Natural killer cell treated with Interleukin-12 subunit alpha and Interleukin-12 subunit beta and Interleukin-15 and Interleukin-18, amount 100 ng/mL, for 72 hours (primary cell): ENCODE measurements at regions not wholly inside any gene's neighbourhood (a gene's known extent, or its start where the extent isn't known, plus 50 kb on each side); places are given as distances from the start of the nearest gene placed in this dataset.

ENCODE experiments used
- ATAC-seq, 2 donors: fragments of 150-1000 bp; cut with Tn5 transposase in 1 of 2; sonication (Bioruptor Pico), chemical (Tn5 transposase) in 1 of 2; 2 replicates each; pipeline ENCODE4 v1.10.0; 2021
- DNase-seq: peaks from one replicate; pipeline ENCODE4 v3.0.0; 2022; ENCODE audit warnings: low spot score
- H3K27ac Mint-ChIP-seq, 2 donors: 1 replicate in 1 of 2; 2 replicates in 1 of 2; pipeline ENCODE4 v1.8.0; 2022; ENCODE audit warnings: mixed read lengths in 2 of 2, mild to moderate bottlenecking in 1 of 2, moderate library complexity in 1 of 2
- H3K27me3 Mint-ChIP-seq, 2 donors: 1 replicate in 1 of 2; 2 replicates in 1 of 2; pipeline ENCODE4 v1.8.0; 2022; ENCODE audit warnings: mixed read lengths in 2 of 2
- H3K36me3 Mint-ChIP-seq: one replicate; pipeline ENCODE4 v1.8.0; 2022; ENCODE audit warnings: mixed read lengths
- H3K4me1 Mint-ChIP-seq, 2 donors: 1 replicate in 1 of 2; 2 replicates in 1 of 2; pipeline ENCODE4 v1.8.0; 2022; ENCODE audit warnings: low read depth in 2 of 2, mixed read lengths in 2 of 2, mild to moderate bottlenecking in 1 of 2
- H3K4me3 Mint-ChIP-seq: one replicate; pipeline ENCODE4 v1.8.0; 2022; ENCODE audit warnings: mixed read lengths
- H3K9me3 Mint-ChIP-seq: 2 replicates; pipeline ENCODE4 v1.8.0; 2022; ENCODE audit warnings: mixed read lengths

GRCh38 chr9:108087781-108088180, 598.2 kb upstream of the KLF4 start:
- H3K9me3 Mint-ChIP-seq: peaks cover 22% of the 10 kb centered on the region
- H3K27ac Mint-ChIP-seq: no peak overlapping the region
- no peaks in the 10 kb centered on the region for H3K27me3 Mint-ChIP-seq
- no peak for ATAC-seq
- no peaks in the 10 kb centered on the region for H3K36me3 Mint-ChIP-seq
- no peak for DNase-seq
- H3K4me1 Mint-ChIP-seq: no peaks in the 10 kb centered on the region
- H3K4me3 Mint-ChIP-seq: no peak overlapping the region

GRCh38 chr9:108086624-108087023, 597.1 kb upstream of the KLF4 start:
- Mint-ChIP-seq H3K4me3 (no peak overlapping the region), H3K27ac (no peak overlapping the region), H3K4me1 (no peaks in the 10 kb centered on the region), H3K9me3 (peaks cover 23% of the 10 kb centered on the region), H3K36me3 (no peaks in the 10 kb centered on the region), H3K27me3 (no peaks in the 10 kb centered on the region)
- no peak for ATAC-seq
- DNase-seq: no peak

- Mint-ChIP-seq H3K36me3 (no peaks in the 10 kb centered on the region), H3K27ac (no peak overlapping the region), H3K9me3 (peaks cover 22% of the 10 kb centered on the region), H3K4me1 (no peaks in the 10 kb centered on the region), H3K27me3 (no peaks in the 10 kb centered on the region), H3K4me3 (no peak overlapping the region)
- ATAC-seq: no peak
- DNase-seq: no peak
Measured at GRCh38 chr9:108085294-108085693, 595.7 kb upstream of the KLF4 start.

- Mint-ChIP-seq H3K9me3 (peaks cover 13% of the 10 kb centered on the region), H3K36me3 (no peaks in the 10 kb centered on the region), H3K4me1 (no peaks in the 10 kb centered on the region), H3K27ac (no peak overlapping the region), H3K4me3 (no peak overlapping the region), H3K27me3 (no peaks in the 10 kb centered on the region)
- DNase-seq: no peak
- no peak for ATAC-seq
Measured at GRCh38 chr9:108083796-108084352, 594.3 kb upstream of the KLF4 start.

GRCh38 chr9:108083160-108083750, 593.7 kb upstream of the KLF4 start:
- no peaks in the 10 kb centered on the region for H3K36me3 Mint-ChIP-seq
- H3K27me3 Mint-ChIP-seq: no peaks in the 10 kb centered on the region
- peaks cover 11% of the 10 kb centered on the region for H3K9me3 Mint-ChIP-seq
- no peaks in the 10 kb centered on the region for H3K4me1 Mint-ChIP-seq
- no peak overlapping the region for H3K27ac Mint-ChIP-seq
- H3K4me3 Mint-ChIP-seq: no peak overlapping the region
- no peak for ATAC-seq
- DNase-seq: no peak

- no peaks in the 10 kb centered on the region for H3K4me1 Mint-ChIP-seq
- H3K27me3 Mint-ChIP-seq: no peaks in the 10 kb centered on the region
- no peak overlapping the region for H3K27ac Mint-ChIP-seq
- H3K36me3 Mint-ChIP-seq: no peaks in the 10 kb centered on the region
- DNase-seq: no peak
- H3K4me3 Mint-ChIP-seq: no peak overlapping the region
- no peak for ATAC-seq
- H3K9me3 Mint-ChIP-seq: peaks cover 17% of the 10 kb centered on the region
Measured at GRCh38 chr9:108081112-108081511, 591.5 kb upstream of the KLF4 start.

GRCh38 chr9:108080285-108080684, 590.7 kb upstream of the KLF4 start:
- Mint-ChIP-seq H3K27me3 (no peaks in the 10 kb centered on the region), H3K4me3 (no peak overlapping the region), H3K36me3 (no peaks in the 10 kb centered on the region), H3K9me3 (peaks cover 17% of the 10 kb centered on the region), H3K4me1 (no peaks in the 10 kb centered on the region), H3K27ac (no peak overlapping the region)
- ATAC-seq (no peak), DNase-seq (no peak)

- Mint-ChIP-seq H3K9me3 (peaks cover 17% of the 10 kb centered on the region), H3K27ac (no peak overlapping the region), H3K4me3 (no peak overlapping the region), H3K27me3 (no peaks in the 10 kb centered on the region), H3K4me1 (no peaks in the 10 kb centered on the region), H3K36me3 (no peaks in the 10 kb centered on the region)
- ATAC-seq (no peak), DNase-seq (no peak)
Measured at GRCh38 chr9:108078811-108079210, 589.2 kb upstream of the KLF4 start.

GRCh38 chr9:108078375-108078774, 588.8 kb upstream of the KLF4 start:
- H3K27me3 Mint-ChIP-seq: no peaks in the 10 kb centered on the region
- no peaks in the 10 kb centered on the region for H3K4me1 Mint-ChIP-seq
- no peak for ATAC-seq
- no peak for DNase-seq
- no peak overlapping the region for H3K27ac Mint-ChIP-seq
- no peaks in the 10 kb centered on the region for H3K36me3 Mint-ChIP-seq
- peaks cover 13% of the 10 kb centered on the region for H3K9me3 Mint-ChIP-seq
- H3K4me3 Mint-ChIP-seq: no peak overlapping the region

GRCh38 chr9:108077556-108077955, 588.0 kb upstream of the KLF4 start:
- no peak overlapping the region for H3K4me3 Mint-ChIP-seq
- H3K36me3 Mint-ChIP-seq: no peaks in the 10 kb centered on the region
- no peaks in the 10 kb centered on the region for H3K4me1 Mint-ChIP-seq
- peaks cover 13% of the 10 kb centered on the region for H3K9me3 Mint-ChIP-seq
- DNase-seq: no peak
- H3K27me3 Mint-ChIP-seq: no peaks in the 10 kb centered on the region
- no peak for ATAC-seq
- H3K27ac Mint-ChIP-seq: no peak overlapping the region

GRCh38 chr9:108074900-108075299, 585.3 kb upstream of the KLF4 start:
- Mint-ChIP-seq H3K9me3 (peaks cover 11% of the 10 kb centered on the region), H3K27me3 (no peaks in the 10 kb centered on the region), H3K36me3 (no peaks in the 10 kb centered on the region), H3K27ac (no peak overlapping the region), H3K4me1 (no peaks in the 10 kb centered on the region), H3K4me3 (no peak overlapping the region)
- ATAC-seq (no peak), DNase-seq (no peak)

GRCh38 chr9:108073823-108074222, 584.3 kb upstream of the KLF4 start:
- Mint-ChIP-seq H3K9me3 (peaks cover 11% of the 10 kb centered on the region), H3K4me3 (no peak overlapping the region), H3K4me1 (no peaks in the 10 kb centered on the region), H3K27me3 (no peaks in the 10 kb centered on the region), H3K36me3 (no peaks in the 10 kb centered on the region), H3K27ac (no peak overlapping the region)
- no peak for DNase-seq
- ATAC-seq: no peak

GRCh38 chr9:108072740-108073139, 583.2 kb upstream of the KLF4 start:
- DNase-seq (no peak), ATAC-seq (no peak)
- no peaks in the 10 kb centered on the region for H3K36me3 Mint-ChIP-seq
- H3K27ac Mint-ChIP-seq: no peak overlapping the region
- H3K9me3 Mint-ChIP-seq: peaks cover 6% of the 10 kb centered on the region
- H3K4me3 Mint-ChIP-seq: no peak overlapping the region
- no peaks in the 10 kb centered on the region for H3K27me3 Mint-ChIP-seq
- no peaks in the 10 kb centered on the region for H3K4me1 Mint-ChIP-seq

GRCh38 chr9:108070861-108071260, 581.3 kb upstream of the KLF4 start:
- Mint-ChIP-seq H3K27me3 (no peaks in the 10 kb centered on the region), H3K36me3 (no peaks in the 10 kb centered on the region), H3K9me3 (peaks cover 6% of the 10 kb centered on the region), H3K4me3 (no peak overlapping the region), H3K27ac (no peak overlapping the region), H3K4me1 (no peaks in the 10 kb centered on the region)
- no peak for DNase-seq
- ATAC-seq: no peak

- Mint-ChIP-seq H3K4me1 (no peaks in the 10 kb centered on the region), H3K4me3 (no peak overlapping the region), H3K27ac (no peak overlapping the region), H3K36me3 (no peaks in the 10 kb centered on the region), H3K9me3 (peaks cover 6% of the 10 kb centered on the region), H3K27me3 (no peaks in the 10 kb centered on the region)
- DNase-seq: no peak
- no peak for ATAC-seq
Measured at GRCh38 chr9:108069991-108070390, 580.4 kb upstream of the KLF4 start.
